ENCODE measurements at regions not wholly inside any gene's neighbourhood (a gene's known extent, or its start where the extent isn't known, plus 50 kb on each side); places are given as distances from the start of the nearest gene placed in this dataset.

DNA sequence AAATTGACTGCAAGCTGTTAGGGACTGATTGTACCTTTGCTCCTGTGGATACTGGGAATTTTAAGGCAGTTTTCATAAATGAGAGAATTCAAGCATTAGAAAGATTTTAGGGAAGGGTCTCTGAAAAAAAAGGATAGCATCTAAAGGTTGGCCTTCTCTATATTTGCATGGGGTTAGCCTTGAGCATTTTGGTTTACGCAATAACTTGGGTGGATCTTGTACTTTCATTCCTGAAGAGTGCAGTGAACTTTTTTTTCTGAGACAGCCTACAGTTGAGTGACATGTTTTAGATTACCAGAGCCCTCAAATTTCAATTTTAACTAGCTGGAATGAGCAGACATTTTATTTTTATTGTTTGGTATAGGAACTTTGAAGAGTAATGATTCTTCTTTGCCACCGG lies 91.6 kb upstream of the NR3C1 start:
- Mint-ChIP-seq H3K27me3 (no peaks in the 10 kb centered on the region), H3K36me3 (ENCODE audit: low read depth) (no peaks in the 10 kb centered on the region), H3K4me3 (no peak overlapping the region), H3K27ac (no peak overlapping the region), H3K9me3 (no peaks in the 10 kb centered on the region), H3K4me1 (ENCODE audit: low read depth) (no peaks in the 10 kb centered on the region)
- no peak for DNase-seq

DNA sequence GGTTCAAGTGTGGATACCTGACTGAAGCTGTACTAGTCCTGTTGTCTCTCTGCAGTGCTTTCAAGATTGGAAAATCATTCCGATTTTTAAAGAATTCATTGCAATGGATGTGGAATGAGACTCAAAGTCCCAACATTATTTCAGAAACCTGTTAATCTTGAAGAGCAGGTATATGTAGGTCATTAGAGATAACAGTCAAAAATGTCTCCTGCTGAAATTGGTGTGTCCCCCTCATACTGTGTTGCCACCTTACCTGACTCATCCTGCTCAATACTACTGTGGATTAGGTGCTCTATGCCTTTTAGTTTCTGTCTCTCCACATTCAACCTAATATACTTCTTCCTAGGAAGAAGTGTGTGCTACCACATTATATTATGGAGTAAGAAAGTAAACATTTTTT lies 91.1 kb upstream of the NR3C1 start:
- no peaks in the 10 kb centered on the region for H3K9me3 Mint-ChIP-seq
- H3K4me3 Mint-ChIP-seq, result no peak overlapping the region
- no peak for DNase-seq
- H3K27me3 Mint-ChIP-seq, result no peaks in the 10 kb centered on the region
- H3K36me3 Mint-ChIP-seq (ENCODE audit: low read depth), result no peaks in the 10 kb centered on the region
- H3K27ac Mint-ChIP-seq, result no peak overlapping the region
- H3K4me1 Mint-ChIP-seq (ENCODE audit: low read depth), result no peaks in the 10 kb centered on the region

DNA sequence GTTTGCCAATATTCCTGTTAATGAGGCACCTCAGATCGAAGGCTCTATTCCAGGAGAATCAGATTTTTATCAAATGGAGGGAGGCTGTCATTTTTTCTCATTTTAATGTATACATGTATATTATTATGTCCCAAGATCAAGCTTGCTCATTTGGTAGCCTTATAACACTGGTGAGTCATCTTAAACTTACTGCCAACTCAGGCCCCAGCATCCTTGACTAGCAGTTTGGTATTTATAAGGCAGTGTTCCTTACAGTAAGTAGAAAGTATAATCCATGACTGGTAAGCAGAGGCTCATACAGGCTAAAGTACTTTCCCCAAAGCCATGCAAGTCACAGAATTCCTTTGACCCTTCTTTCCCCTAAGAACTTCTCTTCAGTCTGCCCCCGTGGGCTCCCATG lies 90.7 kb upstream of the NR3C1 start:
- H3K27me3 Mint-ChIP-seq, result no peaks in the 10 kb centered on the region
- no peaks in the 10 kb centered on the region for H3K4me1 Mint-ChIP-seq (ENCODE audit: low read depth)
- no peak overlapping the region for H3K27ac Mint-ChIP-seq

DNA sequence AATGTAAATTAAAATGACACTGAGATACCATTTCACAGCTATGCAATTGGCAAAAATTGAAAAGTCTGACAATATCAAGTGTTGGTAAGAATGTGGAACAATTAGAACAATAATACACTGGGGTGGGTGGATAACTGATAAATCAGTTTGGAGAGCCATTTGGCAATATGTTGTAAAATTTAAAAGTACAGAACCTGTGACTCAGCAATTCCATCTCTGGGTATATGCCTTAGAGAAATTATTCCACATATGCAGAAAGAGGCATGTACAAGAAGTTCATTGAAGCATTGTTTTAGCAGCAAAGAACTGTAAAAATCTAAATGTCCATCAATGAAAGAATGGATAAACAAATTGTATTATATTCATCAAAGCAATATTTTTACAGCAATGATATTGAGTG lies 89.3 kb upstream of the NR3C1 start:
- Mint-ChIP-seq H3K4me1 (ENCODE audit: low read depth) (no peaks in the 10 kb centered on the region), H3K36me3 (ENCODE audit: low read depth) (no peaks in the 10 kb centered on the region), H3K27me3 (no peaks in the 10 kb centered on the region), H3K4me3 (no peak overlapping the region), H3K27ac (no peak overlapping the region), H3K9me3 (no peaks in the 10 kb centered on the region)
- no peak for DNase-seq

More for the DNA sequence above, 90.7 kb upstream of the NR3C1 start:
- Mint-ChIP-seq H3K36me3 (ENCODE audit: low read depth) (no peaks in the 10 kb centered on the region), H3K9me3 (no peaks in the 10 kb centered on the region), H3K4me3 (no peak overlapping the region)
- no peak for DNase-seq

DNA sequence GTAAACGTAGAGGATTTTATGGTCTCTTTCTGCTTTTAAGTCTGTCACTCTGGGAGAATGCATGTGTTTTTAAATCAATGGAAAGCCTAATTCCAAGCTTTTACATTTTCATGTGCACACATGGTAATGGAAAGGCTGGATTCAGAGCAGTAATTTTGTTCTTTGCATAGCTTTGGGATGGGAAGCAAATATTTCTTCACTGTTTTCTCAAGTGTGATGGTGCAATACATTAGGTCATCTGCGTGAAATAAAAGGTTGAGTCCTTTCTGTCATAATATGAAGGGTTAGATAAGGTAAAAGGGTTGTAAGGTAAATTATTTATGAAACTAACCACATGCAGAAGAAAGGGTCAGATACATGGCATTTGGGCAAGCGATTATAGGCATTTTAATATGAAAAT lies 88.2 kb upstream of the NR3C1 start:
- no peak overlapping the region for H3K4me3 Mint-ChIP-seq
- no peaks in the 10 kb centered on the region for H3K9me3 Mint-ChIP-seq
- no peak overlapping the region for H3K27ac Mint-ChIP-seq
- no peaks in the 10 kb centered on the region for H3K27me3 Mint-ChIP-seq
- DNase-seq, result no peak
- no peaks in the 10 kb centered on the region for H3K4me1 Mint-ChIP-seq (ENCODE audit: low read depth)
- H3K36me3 Mint-ChIP-seq (ENCODE audit: low read depth), result no peaks in the 10 kb centered on the region

DNA sequence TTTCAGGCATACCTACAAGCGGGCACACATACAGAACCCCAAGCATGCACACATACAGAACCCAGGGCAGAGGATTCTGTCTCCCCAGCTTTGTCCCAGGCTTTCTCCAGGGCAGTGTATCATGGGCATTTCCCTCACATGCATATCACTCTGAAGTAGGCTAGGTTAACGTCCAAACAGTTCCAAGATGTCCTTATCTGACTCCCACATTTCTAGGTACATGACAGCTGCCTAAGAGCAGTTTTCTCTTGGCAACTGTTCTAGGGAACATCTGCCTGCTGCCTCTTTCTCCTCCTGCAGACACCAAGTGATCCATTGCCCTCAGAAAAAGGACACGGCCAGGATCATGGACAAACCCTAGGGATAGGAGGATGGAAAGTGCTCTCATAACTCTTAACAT lies 84.9 kb upstream of the NR3C1 start:
- no peaks in the 10 kb centered on the region for H3K27me3 Mint-ChIP-seq
- no peak overlapping the region for H3K4me3 Mint-ChIP-seq
- H3K4me1 Mint-ChIP-seq (ENCODE audit: low read depth), result no peaks in the 10 kb centered on the region
- H3K9me3 Mint-ChIP-seq, result no peaks in the 10 kb centered on the region
- no peak overlapping the region for H3K27ac Mint-ChIP-seq
- no peak for DNase-seq
- H3K36me3 Mint-ChIP-seq (ENCODE audit: low read depth), result no peaks in the 10 kb centered on the region

DNA sequence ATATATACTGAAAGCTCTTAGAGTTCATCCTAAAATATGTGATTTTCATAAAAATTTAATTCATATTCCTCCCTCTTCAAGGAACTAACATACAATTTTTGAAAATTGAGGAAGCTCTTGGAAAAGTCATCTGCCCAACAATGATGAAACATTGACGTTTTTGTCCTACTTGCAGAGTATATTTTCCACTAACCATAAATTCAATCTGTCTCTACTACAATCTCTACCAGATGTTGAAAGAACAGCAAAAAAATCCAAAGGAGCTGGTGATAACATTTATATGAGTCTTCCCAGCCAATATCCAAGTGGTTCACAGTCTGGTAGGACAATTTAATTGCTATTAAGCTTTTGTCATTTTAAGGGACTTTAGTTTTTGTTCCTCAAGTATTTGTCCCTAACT lies 81.1 kb upstream of the NR3C1 start:
- no peak overlapping the region for H3K4me3 Mint-ChIP-seq
- no peak for DNase-seq

DNA sequence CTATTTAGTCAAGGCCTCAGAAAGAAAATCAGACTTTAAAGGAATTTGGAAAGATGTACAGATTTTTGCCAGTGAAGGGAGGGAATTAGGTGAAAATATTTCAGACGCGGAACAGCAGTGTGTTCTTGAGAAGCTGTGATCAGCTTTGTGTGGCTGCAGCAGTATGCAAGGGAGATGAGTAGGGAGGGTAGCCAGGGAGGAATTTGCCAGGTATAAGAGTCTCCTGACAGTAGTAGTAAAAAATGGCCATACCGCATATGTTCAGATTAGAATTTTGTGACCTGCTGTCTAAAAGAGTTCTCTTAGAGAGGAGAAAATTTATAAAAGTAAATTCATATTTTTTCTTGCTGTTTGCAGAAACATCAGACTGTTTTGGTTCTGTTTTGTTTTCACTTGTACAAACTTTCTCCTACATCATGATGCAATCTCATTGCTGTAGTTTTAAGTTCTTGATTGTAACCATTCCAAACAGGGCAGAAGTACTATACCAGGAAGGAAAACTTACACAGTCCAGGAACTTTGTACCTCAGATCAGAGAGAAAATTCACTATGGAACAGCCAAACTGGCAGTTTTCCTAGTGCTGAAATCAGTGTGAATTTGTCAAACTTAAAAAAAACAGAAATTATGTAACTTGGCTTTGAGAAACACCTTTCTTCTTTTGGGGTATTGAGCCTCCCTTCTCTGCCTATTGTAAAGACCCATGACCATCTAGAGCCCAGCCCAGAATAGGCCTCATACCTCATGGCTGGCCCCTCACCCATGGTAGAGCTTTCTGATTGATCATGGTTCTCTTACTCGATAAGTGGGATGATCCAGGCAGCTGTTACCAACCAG lies 78.4 kb upstream of the NR3C1 start:
- Mint-ChIP-seq H3K36me3 (ENCODE audit: low read depth) (no peaks in the 10 kb centered on the region), H3K27ac (no peak overlapping the region), H3K27me3 (no peaks in the 10 kb centered on the region), H3K4me1 (ENCODE audit: low read depth) (peaks cover 3% of the 10 kb centered on the region), H3K9me3 (no peaks in the 10 kb centered on the region), H3K4me3 (no peak overlapping the region)
- no peak for DNase-seq

More for the DNA sequence above, 81.1 kb upstream of the NR3C1 start:
- Mint-ChIP-seq H3K36me3 (ENCODE audit: low read depth) (no peaks in the 10 kb centered on the region), H3K27ac (no peak overlapping the region), H3K9me3 (no peaks in the 10 kb centered on the region), H3K4me1 (ENCODE audit: low read depth) (peaks cover 3% of the 10 kb centered on the region), H3K27me3 (no peaks in the 10 kb centered on the region)

DNA sequence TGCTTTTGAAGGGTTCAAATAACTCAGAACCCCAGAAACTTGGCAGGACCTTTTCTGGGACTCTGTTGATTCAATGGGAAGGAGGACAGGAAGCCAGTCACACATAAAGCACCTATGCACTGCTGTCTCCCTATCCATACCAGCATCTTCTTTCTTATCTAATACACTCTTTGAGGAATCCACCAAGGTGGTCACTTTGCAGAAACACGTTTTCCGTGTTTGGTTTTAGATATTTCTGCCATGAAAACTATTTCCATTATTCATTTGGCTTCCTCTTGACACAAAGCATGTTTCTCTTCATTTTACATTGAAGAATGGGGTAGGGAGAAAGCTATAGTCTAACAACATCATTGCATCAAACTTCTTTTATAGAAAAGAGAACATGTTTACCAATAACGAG lies 76.5 kb upstream of the NR3C1 start:
- H3K27ac Mint-ChIP-seq, result no peak overlapping the region
- peaks cover 2% of the 10 kb centered on the region for H3K27me3 Mint-ChIP-seq
- H3K4me1 Mint-ChIP-seq (ENCODE audit: low read depth), result peaks cover 4% of the 10 kb centered on the region
- no peak overlapping the region for H3K4me3 Mint-ChIP-seq
- no peaks in the 10 kb centered on the region for H3K9me3 Mint-ChIP-seq
- H3K36me3 Mint-ChIP-seq (ENCODE audit: low read depth), result no peaks in the 10 kb centered on the region
- no peak for DNase-seq

DNA sequence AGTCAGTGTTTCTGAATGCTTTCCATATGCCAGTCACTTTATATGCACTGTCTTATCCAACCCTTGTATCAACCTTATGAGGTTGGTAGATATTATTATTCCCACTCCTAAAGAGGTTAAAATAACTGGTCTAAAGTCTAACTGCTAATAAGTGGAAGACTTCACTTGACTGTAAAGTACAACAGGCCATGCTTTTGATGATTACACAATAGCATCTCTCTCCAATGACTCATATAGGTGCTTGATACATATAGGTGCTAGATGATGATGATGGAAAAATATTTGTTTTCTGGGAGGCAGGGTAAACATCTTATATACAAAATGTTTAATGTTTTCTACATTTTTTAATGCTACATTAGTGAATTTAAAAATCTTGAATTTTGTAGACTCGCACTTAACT lies 75.9 kb upstream of the NR3C1 start:
- Mint-ChIP-seq H3K4me3 (no peak overlapping the region), H3K27ac (no peak overlapping the region), H3K27me3 (peaks cover 2% of the 10 kb centered on the region), H3K4me1 (ENCODE audit: low read depth) (peaks cover 4% of the 10 kb centered on the region), H3K36me3 (ENCODE audit: low read depth) (no peaks in the 10 kb centered on the region), H3K9me3 (no peaks in the 10 kb centered on the region)
- no peak for DNase-seq

DNA sequence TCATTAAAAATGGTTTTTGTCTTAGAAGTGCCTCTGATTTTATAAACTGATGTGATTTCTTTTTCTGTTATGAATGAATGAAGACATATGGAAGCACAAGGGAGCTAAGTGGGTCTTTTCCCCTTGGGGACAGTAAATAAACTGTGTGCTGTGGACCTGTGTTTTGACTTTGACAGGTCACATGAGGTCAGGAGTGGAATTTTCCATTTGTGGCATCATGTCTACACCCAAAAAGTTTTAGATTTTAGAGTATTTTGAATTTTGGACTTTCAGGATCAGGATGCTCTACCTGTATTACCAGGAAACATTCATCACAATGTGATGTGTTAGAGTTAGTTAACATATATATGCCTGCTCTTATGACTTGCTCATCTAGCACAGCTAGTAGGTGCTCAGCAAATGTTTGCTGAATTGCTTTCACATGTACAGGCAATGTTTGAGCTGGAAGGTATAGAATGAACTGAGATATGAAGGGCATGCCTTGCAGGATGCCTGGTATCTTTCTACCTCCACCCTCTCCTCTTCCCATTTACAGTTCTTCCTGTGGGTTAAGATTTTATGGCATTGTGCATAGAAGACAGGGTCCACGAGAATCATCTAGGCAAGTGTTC lies 73.2 kb upstream of the NR3C1 start:
- DNase-seq, result no peak
- Mint-ChIP-seq H3K36me3 (ENCODE audit: low read depth) (no peaks in the 10 kb centered on the region), H3K27ac (no peak overlapping the region)

DNA sequence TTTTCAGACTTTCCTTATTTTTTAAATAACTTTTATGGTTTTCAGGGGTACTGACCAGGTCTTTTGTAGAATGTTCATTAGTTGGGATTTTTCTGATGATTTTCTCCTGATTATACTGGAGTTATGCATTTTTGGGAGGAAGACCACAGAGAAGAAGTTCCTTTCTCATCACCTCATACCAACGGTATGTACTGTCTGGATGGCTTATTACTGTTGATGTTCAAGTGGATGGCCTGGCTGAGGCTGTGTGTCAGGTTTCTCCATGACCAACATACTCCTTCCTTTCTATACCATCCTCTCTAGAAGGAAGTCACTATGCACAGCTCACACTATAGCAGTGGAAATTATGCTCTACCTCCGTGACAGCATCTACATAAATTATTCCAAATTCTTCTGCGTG lies 71.1 kb upstream of the NR3C1 start:
- no peaks in the 10 kb centered on the region for H3K36me3 Mint-ChIP-seq (ENCODE audit: low read depth)
- peaks cover 2% of the 10 kb centered on the region for H3K27me3 Mint-ChIP-seq
- no peak overlapping the region for H3K27ac Mint-ChIP-seq
- DNase-seq, result no peak
- peaks cover 1% of the 10 kb centered on the region for H3K4me1 Mint-ChIP-seq (ENCODE audit: low read depth)
- no peak overlapping the region for H3K4me3 Mint-ChIP-seq
- H3K9me3 Mint-ChIP-seq, result no peaks in the 10 kb centered on the region

More for the DNA sequence above, 73.2 kb upstream of the NR3C1 start:
- Mint-ChIP-seq H3K4me1 (ENCODE audit: low read depth) (peaks cover 4% of the 10 kb centered on the region), H3K4me3 (no peak overlapping the region), H3K9me3 (no peaks in the 10 kb centered on the region), H3K27me3 (peaks cover 2% of the 10 kb centered on the region)

DNA sequence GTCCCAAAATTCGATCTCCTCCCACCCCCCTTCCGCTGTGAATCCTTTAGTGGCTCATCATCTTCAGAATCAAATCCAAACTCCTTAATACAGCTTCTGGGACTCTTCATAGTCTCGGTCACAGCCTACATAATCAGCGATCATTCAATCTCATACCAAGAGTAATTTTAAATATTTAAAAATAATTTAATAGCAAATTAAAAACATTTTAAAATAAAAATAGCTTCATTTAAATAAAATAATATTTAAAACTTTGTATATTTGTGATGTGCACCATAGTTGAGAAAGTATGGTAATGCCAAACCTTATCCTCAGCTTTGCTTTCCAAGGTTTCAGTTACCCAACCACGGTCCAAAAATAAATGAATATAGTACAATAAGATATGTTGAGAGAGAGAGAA lies 70.0 kb upstream of the NR3C1 start:
- H3K4me3 Mint-ChIP-seq, result no peak overlapping the region
- no peaks in the 10 kb centered on the region for H3K9me3 Mint-ChIP-seq
- DNase-seq, result no peak
- H3K27me3 Mint-ChIP-seq, result peaks cover 2% of the 10 kb centered on the region
- no peak overlapping the region for H3K27ac Mint-ChIP-seq
- no peaks in the 10 kb centered on the region for H3K36me3 Mint-ChIP-seq (ENCODE audit: low read depth)
- H3K4me1 Mint-ChIP-seq (ENCODE audit: low read depth), result peaks cover 1% of the 10 kb centered on the region

DNA sequence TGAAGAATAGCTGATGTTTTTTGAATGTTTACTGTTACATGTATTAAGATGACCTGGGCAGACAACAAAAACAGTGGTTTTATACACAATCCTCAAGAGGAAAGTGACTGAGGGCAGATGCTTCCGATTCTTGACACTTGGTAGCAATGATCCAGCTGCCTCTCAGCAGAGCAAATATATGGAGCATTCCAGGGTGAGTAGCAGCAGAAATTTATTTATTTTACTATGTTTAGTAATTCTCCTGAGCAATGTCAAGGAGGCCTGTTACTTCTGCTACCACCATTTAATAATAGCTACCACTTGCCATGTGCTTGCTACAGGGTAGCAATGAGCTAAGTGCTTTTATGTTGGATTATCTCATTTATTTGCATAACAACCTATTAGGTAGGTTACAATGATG lies 69.1 kb upstream of the NR3C1 start:
- Mint-ChIP-seq H3K9me3 (no peaks in the 10 kb centered on the region), H3K4me1 (ENCODE audit: low read depth) (peaks cover 1% of the 10 kb centered on the region), H3K36me3 (ENCODE audit: low read depth) (no peaks in the 10 kb centered on the region), H3K27me3 (peaks cover 2% of the 10 kb centered on the region), H3K27ac (no peak overlapping the region), H3K4me3 (no peak overlapping the region)
- no peak for DNase-seq

DNA sequence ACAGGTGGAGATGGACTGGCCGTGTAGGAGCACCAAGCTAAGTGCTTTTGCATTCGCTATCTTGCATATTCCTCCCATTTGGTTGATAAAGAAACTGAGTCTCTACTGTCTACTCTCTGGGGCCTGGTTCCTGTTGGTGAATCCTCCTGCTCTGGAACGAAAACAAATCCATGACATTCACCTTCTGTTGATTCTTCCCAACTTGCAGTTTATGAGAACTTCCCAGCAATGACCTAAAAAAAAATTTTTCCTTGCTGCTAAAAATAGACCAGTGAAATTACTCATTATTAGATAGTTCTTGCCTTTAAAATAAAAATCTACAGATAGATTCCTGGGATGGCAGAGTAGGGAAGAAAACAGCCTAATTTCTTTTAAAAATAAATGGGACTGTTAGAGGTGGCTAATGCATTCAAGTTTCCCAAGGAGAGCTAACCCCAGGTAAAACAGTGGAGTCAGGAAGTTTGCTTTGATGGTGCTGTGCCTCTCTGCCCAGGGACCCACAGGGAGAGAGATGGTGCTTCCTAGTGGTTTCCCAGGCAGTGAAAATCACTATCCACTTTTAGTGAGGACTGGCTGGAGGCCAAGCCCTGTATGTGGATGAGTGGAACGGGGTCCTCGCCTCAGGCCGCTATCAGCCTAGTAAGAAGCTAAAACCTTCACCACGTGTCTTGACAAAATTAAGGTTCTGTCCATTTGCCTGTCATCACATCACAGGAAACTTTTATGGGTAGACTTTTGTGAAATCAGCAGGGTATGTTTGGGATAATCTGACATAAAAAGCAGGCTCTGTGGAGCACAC lies 68.4 kb upstream of the NR3C1 start:
- no peak for DNase-seq
- H3K9me3 Mint-ChIP-seq, result no peaks in the 10 kb centered on the region
- H3K27me3 Mint-ChIP-seq, result peaks cover 2% of the 10 kb centered on the region
- H3K4me1 Mint-ChIP-seq (ENCODE audit: low read depth), result peaks cover 1% of the 10 kb centered on the region
- H3K27ac Mint-ChIP-seq, result no peak overlapping the region
- H3K4me3 Mint-ChIP-seq, result no peak overlapping the region
- no peaks in the 10 kb centered on the region for H3K36me3 Mint-ChIP-seq (ENCODE audit: low read depth)

Data from activated T-cell treated with anti-CD3 and anti-CD28 coated beads, Interleukin-2, amount 50 U/mL, for 24 hours (primary cell).